Motor neuron (in vitro differentiated cells): ENCODE measurements at regions not wholly inside any gene's neighbourhood (a gene's known extent, or its start where the extent isn't known, plus 50 kb on each side); places are given as distances from the start of the nearest gene placed in this dataset.
"Not testable (repeated sequence)": the region's sequence is repeated elsewhere in the genome, so short reads cannot be mapped to it uniquely, and the experiment has no call there.

Source experiments
- ATAC-seq, 8 experiments: fragments of 200-7000 bp; cut with Tn5 transposase; replicated peaks in 6 of 8; 2 replicates each; pipeline ENCODE4 v1.8.0; 2021; ENCODE audit warnings: mild to moderate bottlenecking in 8 of 8, moderate library complexity in 8 of 8
- H3K27ac ChIP-seq, 2 donors: fragments of 250-450 bp; sonication (Bioruptor Pico); 2 replicates each; pipeline ENCODE4 v1.9.0; 2021; ENCODE audit warnings: antibody characterized with exemption in 2 of 2, mild to moderate bottlenecking in 2 of 2, moderate library complexity in 1 of 2
- H3K4me1 ChIP-seq, 2 donors: fragments of 250-450 bp; sonication (Bioruptor Pico); replicated peaks in 1 of 2; 2 replicates each; pipeline ENCODE4 v1.6.1; 2021; ENCODE audit warnings: antibody characterized with exemption in 2 of 2, mild to moderate bottlenecking in 2 of 2, moderate library complexity in 1 of 2
- H3K4me3 ChIP-seq, 5 donors: fragments of 250-450 bp; sonication (Bioruptor Pico); 2 replicates each; pipeline ENCODE4 v1.9.0; 2021; ENCODE audit warnings: antibody characterized with exemption in 5 of 5, mild to moderate bottlenecking in 5 of 5, moderate library complexity in 4 of 5
- WGBS, 10 experiments: fragments of 450-650 bp; shearing (Covaris generic); methylation state at CpG; one replicate each; pipeline ENCODE4 v1.0.0; 2022; 5-methylcytosine and 5-hydroxymethylcytosine counted together
- in situ Hi-C, 9 experiments: fragments of 400-800 bp; cut with MboI; loops; one replicate each; pipeline ENCODE4 v1.15.0; 2021; ENCODE audit warnings: low sequenced_read_pairs in 9 of 9, low pct_unique_long_range_greater_than_20kb in 2 of 9; ENCODE audit not compliant: unreplicated experiment in 9 of 9

DNA sequence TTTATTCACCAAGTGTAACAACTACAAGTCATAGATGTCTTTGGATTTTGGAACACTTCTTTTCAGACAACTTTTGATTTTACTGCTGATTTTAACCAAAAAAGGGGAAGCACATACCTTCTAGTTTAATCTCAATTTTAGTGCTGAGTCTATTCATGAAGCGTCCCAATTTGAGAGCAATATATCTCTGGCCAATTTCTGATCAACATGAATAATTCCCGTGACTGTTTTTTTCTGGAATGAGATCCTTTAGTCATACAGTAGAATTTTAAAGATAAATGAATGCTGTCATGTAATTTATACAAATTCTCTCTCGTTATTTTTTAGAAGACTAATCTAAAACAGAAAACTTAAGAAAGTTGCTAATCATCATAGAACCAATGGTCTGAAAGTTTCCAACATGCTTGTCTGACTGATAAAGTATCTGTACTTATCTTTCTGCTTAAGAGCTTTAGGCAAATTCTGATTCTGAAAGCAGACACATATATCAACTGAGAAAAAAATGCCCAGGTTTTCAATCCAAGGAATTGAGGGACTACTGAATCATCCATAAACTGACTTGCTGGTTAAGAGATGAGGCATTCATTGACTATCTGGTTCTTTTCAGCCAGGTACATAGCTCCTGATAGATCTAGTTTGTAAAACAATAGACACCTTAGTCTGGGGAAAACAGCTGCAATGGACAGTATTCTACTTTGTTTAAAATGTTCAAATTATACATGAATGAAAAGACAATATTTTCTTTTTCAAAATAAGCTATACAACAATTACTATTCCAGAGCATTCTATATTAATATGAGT lies 657.5 kb downstream of the RFPL4B start:
- H3K27ac ChIP-seq = no peak overlapping the region
- ATAC-seq = no peak
- WGBS, 10 experiments = 23 to 96% (median 80%) methylated on average over 1 to 3 of the region's 3 CpGs
- H3K4me1 ChIP-seq = no peaks in the 10 kb centered on the region
- no peak overlapping the region for H3K4me3 ChIP-seq
- in situ Hi-C loops = no loop called here

DNA sequence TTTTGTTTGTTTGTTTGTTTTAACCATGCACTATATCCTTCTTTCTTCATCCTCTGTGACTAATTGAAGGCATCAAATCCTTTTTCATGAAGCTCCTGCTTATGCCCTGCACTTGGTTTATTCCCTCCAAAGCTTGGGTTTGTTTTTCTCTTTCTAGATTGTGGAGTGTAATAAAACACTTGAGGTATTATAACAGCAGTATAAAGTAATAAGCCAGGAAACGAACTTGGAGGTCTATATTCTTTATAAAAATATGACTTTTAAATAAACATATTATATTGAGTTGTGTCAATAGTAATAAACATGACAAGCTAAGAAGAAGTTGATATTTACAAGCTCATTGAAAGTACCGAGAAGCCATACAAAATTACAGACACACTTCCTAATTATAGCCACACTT lies 659.4 kb downstream of the RFPL4B start:
- Histone ChIP-seq H3K27ac (no peak overlapping the region), H3K4me1 (no peaks in the 10 kb centered on the region), H3K4me3 (no peak overlapping the region)
- no peak for ATAC-seq
- WGBS, 10 experiments = 56 to 100% (median 80%) methylated on average over 1 to 2 of the region's 2 CpGs
- in situ Hi-C loops = no loop called here

DNA sequence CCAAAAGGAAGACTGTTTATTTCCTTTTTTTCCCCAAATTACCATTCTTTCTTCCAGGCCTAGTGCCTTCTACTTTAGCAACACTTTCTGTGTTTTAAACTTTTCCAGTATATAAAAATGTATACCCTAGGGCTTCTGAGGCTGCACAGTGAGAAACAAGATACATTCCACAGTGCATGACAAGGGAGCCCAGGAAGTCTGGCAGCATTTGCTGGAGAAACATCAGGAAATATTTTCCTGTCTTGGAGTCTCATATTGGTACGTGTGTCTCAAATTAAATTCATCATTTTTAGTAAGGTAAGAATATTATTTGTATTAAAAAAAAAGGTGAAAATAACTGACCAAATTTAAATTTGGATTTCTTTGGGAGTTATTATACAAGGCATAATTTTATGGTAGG lies 662.6 kb downstream of the RFPL4B start:
- no peak overlapping the region for H3K27ac ChIP-seq
- no peak for ATAC-seq
- WGBS, 10 experiments = 0 to 100% (median 86%) methylated on average over 1 of the region's 1 CpG; no CpG with 5 or more reads in 1 of the 10 experiments
- no peak overlapping the region for H3K4me3 ChIP-seq
- in situ Hi-C loops = no loop called here
- no peaks in the 10 kb centered on the region for H3K4me1 ChIP-seq

DNA sequence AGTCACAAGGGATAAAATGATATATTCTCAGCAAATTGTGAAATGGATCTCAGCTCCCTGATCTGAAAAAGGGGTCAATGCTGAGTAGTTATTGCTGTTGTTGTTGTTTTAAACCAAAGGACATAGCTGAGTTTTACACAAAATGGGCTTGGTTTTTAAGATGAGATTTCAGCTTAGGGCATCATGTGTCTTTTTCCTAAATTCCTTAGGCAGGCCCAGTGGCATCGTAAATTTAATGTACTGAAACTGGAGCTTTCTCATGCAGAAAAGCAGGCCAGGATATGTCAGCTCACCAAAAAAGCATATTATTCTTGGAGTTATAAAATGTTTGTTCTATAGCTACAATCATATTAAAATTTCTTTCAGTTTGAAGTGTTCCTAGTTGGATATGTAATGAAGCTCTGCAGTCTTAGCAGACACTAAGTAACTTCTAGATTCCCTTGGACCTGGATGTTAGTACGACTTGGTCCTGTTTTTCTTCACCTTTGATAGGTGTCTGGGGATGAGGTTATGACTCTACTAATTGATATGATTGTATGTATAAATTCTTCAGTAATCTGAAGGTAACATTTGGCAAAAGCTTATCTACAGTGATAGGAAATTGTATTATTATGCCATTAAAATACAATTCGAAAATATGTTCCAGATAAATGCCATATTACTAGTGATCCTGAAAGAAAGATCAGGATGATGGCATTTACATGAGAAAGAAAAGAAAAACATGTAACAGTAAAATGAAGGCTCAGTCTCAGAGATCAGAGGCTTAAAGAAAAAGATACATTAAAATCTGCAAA lies 663.3 kb downstream of the RFPL4B start:
- in situ Hi-C loops = no loop called here
- no peak overlapping the region for H3K27ac ChIP-seq
- no peaks in the 10 kb centered on the region for H3K4me1 ChIP-seq
- WGBS, 10 experiments = 67 to 100% (median 95%) methylated on average over 1 to 3 of the region's 3 CpGs
- H3K4me3 ChIP-seq = no peak overlapping the region
- ATAC-seq = no peak

DNA sequence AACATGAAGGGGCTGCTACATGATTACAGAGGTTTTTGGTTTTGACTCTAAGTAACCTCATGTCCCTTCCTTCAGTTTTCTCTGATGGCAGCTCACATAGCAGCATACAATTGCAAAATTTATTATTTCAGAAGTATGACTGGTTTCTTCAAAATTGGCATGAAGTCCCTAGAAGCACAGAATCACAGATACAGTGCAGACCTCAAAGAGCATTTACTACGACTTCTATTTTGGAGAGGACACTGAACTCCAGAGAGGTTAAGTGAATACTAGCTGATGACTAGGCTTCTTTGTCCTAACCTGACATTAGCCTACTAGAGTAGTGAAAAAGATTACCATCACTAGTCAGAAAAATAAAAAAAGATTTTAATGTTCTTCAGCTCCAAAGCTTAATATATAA lies 664.3 kb downstream of the RFPL4B start:
- H3K4me3 ChIP-seq = no peak overlapping the region
- WGBS, 10 experiments = 0% methylated on average over 1 of the region's 1 CpG; no CpG with 5 or more reads in 4 of the 10 experiments
- ATAC-seq = no peak
- in situ Hi-C loops = no loop called here
- H3K4me1 ChIP-seq = no peaks in the 10 kb centered on the region
- no peak overlapping the region for H3K27ac ChIP-seq

DNA sequence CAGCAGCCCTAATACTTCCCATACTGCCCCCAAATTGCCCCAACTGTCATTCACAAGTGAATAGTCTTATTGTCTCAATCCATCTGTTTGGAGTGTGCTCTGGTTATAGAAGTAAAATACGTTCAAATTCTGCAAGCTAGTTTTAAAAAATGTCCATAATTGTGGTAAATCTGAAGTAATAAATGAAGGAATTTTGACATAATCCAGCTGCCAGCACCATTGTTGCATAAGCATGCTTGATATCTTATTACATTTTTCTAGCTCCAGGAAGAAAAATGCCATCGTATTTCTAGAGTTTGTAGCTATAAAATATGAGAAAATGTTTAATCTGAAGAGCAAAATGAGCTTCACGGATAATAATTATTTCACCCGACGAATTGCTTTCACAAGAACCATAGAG lies 664.7 kb downstream of the RFPL4B start:
- WGBS, 10 experiments = 0 to 100% (median 64%) methylated on average over 3 to 5 of the region's 5 CpGs
- Histone ChIP-seq H3K27ac (no peak overlapping the region), H3K4me1 (no peaks in the 10 kb centered on the region), H3K4me3 (no peak overlapping the region)
- in situ Hi-C loops = no loop called here
- ATAC-seq = no peak

DNA sequence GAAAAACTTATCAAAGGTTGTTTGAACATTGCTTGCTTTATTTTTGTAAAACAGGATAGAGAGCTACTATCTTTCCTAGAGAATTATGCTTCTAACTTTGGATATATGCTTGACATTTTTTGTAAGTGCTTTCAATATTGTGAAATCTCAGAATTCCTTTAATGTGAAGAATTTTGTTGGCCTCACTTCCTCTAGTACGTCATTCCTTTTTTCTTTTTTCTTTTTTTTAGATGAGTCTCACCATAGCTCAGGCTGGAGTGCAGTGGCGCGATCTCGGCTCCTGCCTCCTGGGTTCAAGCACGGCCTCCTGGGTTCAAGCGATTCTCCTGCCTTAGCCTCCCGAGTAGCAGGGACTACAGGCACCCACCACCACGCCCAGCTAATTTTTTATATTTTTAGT lies 668.1 kb downstream of the RFPL4B start:
- H3K4me3 ChIP-seq = no peak overlapping the region
- no peak for ATAC-seq
- H3K27ac ChIP-seq = no peak overlapping the region
- WGBS, 10 experiments = 30 to 100% (median 70%) methylated on average over 1 to 7 of the region's 8 CpGs; no CpG with 5 or more reads in 1 of the 10 experiments
- no peaks in the 10 kb centered on the region for H3K4me1 ChIP-seq
- in situ Hi-C loops = no loop called here

DNA sequence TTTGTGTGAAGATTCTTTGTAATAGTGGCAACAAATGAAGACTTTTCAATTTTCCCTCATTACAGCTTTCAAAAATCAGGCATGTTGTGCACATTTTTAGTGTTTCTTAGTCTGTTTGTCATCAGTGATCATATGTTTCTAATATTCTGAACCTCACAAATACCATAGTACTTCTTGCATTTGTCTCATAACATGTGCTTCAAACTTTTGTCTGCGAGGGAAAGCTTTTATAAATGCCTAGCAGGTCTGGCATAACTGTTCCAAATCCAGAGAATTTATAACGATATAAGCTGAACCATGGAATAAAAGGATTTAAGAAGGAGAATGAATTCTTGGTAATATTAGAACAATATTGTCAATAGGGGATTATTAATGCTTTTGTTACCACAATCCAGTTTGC lies 670.2 kb downstream of the RFPL4B start:
- no peaks in the 10 kb centered on the region for H3K4me1 ChIP-seq
- no peak overlapping the region for H3K27ac ChIP-seq
- no peak overlapping the region for H3K4me3 ChIP-seq
- in situ Hi-C loops = no loop called here
- WGBS, 10 experiments = 0 to 100% (median 69%) methylated on average over 1 to 2 of the region's 2 CpGs; no CpG with 5 or more reads in 2 of the 10 experiments
- ATAC-seq = no peak

DNA sequence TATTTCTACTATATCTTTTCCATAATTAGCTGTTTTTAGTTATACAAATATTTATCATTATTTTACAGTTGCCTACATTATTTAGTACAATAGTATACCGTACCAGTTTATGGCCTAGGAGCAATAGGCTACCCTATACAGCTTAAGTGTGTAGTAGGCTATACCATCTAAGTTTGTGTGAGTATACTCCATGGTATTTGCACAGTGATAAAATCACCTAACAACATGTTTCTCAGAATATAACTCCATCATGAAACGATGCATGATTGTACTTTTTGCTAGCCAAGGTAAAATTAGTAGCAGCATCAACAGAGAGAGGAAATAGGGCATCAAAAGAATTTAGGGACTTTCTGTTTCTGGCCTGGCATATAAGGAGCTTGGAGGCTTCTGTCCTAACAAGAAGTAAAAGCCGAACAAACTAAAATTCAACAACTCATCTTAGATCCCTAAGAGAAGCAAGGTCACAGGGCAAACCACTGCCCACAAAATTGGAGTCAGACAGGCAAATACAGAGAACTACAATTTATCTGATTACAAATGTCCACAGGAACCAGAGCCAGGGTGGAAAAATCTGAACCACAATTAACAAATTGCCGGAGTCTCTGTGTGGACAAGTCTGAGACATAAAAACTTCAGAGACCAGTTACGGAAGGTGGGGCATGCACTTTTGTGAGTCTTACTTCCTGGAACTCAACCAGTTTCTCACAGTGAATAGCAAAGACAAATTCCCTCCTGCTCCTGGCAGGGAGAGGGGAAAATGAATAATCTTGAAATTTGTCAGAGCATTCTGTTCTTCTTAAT lies 671.4 kb downstream of the RFPL4B start:
- in situ Hi-C loops = no loop called here
- WGBS, 10 experiments = 23 to 96% (median 80%) methylated on average over 2 to 5 of the region's 5 CpGs
- ATAC-seq = peak in 4 of 8 experiments; percentile 64 to 98 (median 94)
- H3K4me3 ChIP-seq = no peak overlapping the region
- H3K27ac ChIP-seq = no peak overlapping the region
- no peaks in the 10 kb centered on the region for H3K4me1 ChIP-seq

DNA sequence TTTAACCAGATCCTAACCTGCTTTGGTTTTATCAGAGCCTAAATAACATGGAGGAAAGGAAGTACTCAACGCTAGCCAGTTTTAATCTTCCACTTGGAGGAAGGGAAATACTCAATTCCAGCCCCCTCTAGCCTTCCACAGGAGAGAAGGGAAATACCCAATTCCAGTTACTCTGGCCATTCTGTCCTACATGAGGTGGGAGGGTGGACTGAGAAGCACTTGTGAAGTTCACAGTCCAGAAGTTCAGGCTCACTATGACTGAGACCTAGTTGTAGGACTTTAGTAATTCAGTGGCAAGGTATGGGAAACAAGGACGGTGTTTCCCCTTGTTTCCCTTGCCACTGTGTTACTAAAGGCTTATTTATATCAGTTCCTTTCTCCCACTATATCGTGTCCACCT lies 672.0 kb downstream of the RFPL4B start:
- WGBS, 10 experiments = 14 to 100% (median 88%) methylated on average over 1 to 3 of the region's 3 CpGs

DNA sequence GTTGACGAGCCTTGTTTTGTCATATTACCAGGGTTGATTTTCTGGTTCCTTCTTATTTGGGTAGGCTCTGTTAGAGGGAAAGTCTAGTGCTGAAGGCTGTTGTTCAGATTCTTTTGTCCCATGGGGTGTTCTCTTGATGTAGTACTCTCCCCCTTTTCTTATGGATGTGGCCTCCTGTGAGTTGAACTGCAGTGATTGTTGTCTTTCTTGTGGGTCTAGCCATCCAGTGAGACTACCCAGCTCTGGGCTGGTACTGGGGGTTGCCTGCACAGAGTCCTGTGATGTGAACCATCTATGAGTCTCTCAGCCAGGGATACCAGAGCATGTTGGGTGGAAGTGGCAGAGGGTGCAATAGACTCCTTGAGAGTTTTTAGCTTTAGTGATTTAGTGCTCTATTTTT lies 680.6 kb downstream of the RFPL4B start:
- H3K4me1 ChIP-seq = peaks cover 0 to 11% of the 10 kb centered on the region in 2 donors
- no peak overlapping the region for H3K27ac ChIP-seq
- no peak for ATAC-seq
- in situ Hi-C loops = no loop called here
- no peak overlapping the region for H3K4me3 ChIP-seq
- WGBS, 10 experiments = 56 to 100% (median 90%) methylated on average over 1 of the region's 1 CpG; no CpG with 5 or more reads in 3 of the 10 experiments

More for the DNA sequence above, 672.0 kb downstream of the RFPL4B start:
- peak in 2 of 8 experiments; percentile 51 to 60 for ATAC-seq
- in situ Hi-C loops = no loop called here
- Histone ChIP-seq H3K4me3 (no peak overlapping the region), H3K4me1 (no peaks in the 10 kb centered on the region), H3K27ac (no peak overlapping the region)

DNA sequence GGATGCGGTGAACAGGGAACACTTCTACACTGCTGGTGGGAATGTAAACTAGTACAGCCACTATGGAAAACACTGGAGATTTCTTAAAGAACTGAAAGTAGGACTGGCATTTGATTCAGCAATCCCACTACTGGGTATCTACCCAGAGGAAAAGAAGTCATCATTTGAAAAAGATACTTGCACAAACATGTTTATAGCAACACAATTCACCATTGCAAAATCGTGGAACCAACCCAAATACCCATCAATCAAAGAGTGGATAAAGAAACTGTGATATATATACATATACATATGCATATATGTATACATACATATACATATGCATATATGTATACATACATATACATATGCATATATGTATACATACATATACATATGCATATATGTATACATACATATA lies 682.0 kb downstream of the RFPL4B start:
- H3K27ac ChIP-seq, H3K4me3 ChIP-seq, in situ Hi-C loops, ATAC-seq: not testable (repeated sequence)
- 67 to 100% (median 100%) methylated on average over 1 to 2 of the region's 2 CpGs; no CpG with 5 or more reads in 3 of the 10 experiments for WGBS, 10 experiments
- H3K4me1 ChIP-seq = peaks cover 0 to 11% of the 10 kb centered on the region in 2 donors
